Lower leg skin (tissue), 4 donors: ENCODE measurements at regions not wholly inside any gene's neighbourhood (a gene's known extent, or its start where the extent isn't known, plus 50 kb on each side); places are given as distances from the start of the nearest gene placed in this dataset.

Experiments used
- DNase-seq, 2 donors: peaks; one replicate each; pipeline ENCODE4 v3.0.0-alpha.2; 2019; ENCODE audit warnings: low spot score in 2 of 2
- H3K4me3 ChIP-seq: fragments of 200-600 bp; sonication (generic); 2 replicates; pipeline ENCODE4 v1.5.1; 2017; ENCODE audit warnings: mild to moderate bottlenecking, low read depth; ENCODE audit not compliant: poor library complexity, severe bottlenecking
- POLR2A ChIP-seq, 2 donors: fragments of 450-650 bp; IDR thresholded peaks; one replicate each; pipeline ENCODE4 v1.6.1; 2016 to 2017; ENCODE audit warnings: antibody characterized with exemption in 2 of 2, mild to moderate bottlenecking in 1 of 2, moderate library complexity in 1 of 2
- WGBS, 2 donors: methylation state at CpG; one replicate each; pipeline ENCODE4 v1.1.5; 2018; 5-methylcytosine and 5-hydroxymethylcytosine counted together
- intact Hi-C: fragments of 100-400 bp; cut with DNase I; formaldehyde crosslinking; loops from one replicate; pipeline ENCODE4 v1.15.0; 2023; ENCODE audit warnings: low total_unique reads
- TF ChIP-seq, protein P1 (sequence below), 3 donors: fragments of 450-650 bp; IDR thresholded peaks; one replicate each; pipeline ENCODE4 v1.5.1; 2016; ENCODE audit warnings: antibody characterized with exemption in 3 of 3, mild to moderate bottlenecking in 3 of 3, moderate library complexity in 2 of 3

DNA sequence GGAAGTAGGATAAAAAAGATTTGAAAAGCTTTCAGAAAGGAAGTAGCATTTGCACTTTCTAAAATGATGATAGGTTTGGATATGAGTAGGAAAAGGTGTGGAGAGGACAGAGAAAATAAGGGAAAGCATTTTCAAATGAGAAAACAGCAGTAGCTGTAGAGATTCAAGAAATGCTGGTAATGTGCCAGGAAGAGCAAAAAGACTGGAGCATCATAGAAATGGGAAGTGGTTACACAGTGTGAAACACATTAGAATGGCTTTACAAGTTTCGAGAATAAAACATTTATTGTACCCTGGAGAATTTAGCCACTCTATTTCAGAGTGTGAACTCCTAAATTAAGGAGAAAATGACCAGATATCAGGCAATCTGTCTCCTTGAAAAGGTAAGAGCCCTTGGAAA, 108.3 kb upstream of the CHL1 start:
- TF ChIP-seq, protein P1, sequence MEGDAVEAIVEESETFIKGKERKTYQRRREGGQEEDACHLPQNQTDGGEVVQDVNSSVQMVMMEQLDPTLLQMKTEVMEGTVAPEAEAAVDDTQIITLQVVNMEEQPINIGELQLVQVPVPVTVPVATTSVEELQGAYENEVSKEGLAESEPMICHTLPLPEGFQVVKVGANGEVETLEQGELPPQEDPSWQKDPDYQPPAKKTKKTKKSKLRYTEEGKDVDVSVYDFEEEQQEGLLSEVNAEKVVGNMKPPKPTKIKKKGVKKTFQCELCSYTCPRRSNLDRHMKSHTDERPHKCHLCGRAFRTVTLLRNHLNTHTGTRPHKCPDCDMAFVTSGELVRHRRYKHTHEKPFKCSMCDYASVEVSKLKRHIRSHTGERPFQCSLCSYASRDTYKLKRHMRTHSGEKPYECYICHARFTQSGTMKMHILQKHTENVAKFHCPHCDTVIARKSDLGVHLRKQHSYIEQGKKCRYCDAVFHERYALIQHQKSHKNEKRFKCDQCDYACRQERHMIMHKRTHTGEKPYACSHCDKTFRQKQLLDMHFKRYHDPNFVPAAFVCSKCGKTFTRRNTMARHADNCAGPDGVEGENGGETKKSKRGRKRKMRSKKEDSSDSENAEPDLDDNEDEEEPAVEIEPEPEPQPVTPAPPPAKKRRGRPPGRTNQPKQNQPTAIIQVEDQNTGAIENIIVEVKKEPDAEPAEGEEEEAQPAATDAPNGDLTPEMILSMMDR (IDR thresholded peaks at IDR 0.05): no peak
- TF ChIP-seq POLR2A (IDR thresholded peaks at IDR 0.05): no peak
- no peak for DNase-seq
- 42 to 53% methylated on average over 1 of the region's 1 CpG for WGBS, 2 donors
- no peak overlapping the region for H3K4me3 ChIP-seq
- intact Hi-C loops: no loop called here

DNA sequence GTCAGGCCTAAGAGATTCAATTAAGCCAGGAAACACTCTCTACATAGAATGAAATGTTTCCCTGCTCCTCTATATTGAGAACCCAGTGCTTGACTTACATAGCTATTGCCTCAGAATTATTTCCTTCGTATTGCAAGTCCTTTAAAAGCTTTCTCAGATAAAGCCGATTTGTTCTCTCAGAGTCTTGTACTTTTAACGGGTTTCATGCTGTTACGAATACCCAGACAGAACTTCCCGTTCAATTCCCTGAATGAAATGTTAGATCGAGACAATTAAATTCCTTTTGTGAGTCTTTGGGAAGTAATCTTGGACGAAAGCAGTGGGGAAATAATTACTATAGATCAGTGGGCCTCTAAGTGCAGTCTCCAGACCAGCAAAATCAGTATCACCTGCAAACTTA, 102.8 kb upstream of the CHL1 start:
- WGBS, 2 donors: 85 to 87% methylated on average over 7 of the region's 7 CpGs
- H3K4me3 ChIP-seq: no peak overlapping the region
- intact Hi-C loops: no loop called here
- DNase-seq: no peak
- TF ChIP-seq, protein P1 (IDR thresholded peaks at IDR 0.05): no peak
- TF ChIP-seq POLR2A (IDR thresholded peaks at IDR 0.05): no peak

DNA sequence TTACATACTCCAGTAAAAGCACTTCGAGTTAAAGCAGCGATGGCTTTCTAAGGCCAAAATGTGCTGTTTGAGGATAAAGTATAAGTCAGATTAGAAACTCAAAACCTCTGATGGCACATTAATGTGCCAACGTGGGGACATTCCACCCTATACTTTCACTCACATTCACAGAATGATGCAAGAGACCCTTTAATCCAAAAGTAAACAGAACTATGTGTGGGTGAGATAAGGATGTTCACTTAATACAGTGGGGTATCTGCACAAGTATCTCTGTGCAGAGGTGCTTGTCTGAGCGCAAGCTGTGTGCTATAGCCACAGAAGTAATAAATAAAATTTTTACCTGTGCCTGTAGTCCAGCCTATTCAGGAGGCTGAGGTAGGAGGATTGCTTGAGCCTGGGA, 100.3 kb upstream of the CHL1 start:
- no peak for DNase-seq
- no peak for TF ChIP-seq POLR2A (IDR thresholded peaks at IDR 0.05)
- H3K4me3 ChIP-seq: no peak overlapping the region
- intact Hi-C loops: no loop called here
- WGBS, 2 donors: 84 to 86% methylated on average over 4 of the region's 4 CpGs

DNA sequence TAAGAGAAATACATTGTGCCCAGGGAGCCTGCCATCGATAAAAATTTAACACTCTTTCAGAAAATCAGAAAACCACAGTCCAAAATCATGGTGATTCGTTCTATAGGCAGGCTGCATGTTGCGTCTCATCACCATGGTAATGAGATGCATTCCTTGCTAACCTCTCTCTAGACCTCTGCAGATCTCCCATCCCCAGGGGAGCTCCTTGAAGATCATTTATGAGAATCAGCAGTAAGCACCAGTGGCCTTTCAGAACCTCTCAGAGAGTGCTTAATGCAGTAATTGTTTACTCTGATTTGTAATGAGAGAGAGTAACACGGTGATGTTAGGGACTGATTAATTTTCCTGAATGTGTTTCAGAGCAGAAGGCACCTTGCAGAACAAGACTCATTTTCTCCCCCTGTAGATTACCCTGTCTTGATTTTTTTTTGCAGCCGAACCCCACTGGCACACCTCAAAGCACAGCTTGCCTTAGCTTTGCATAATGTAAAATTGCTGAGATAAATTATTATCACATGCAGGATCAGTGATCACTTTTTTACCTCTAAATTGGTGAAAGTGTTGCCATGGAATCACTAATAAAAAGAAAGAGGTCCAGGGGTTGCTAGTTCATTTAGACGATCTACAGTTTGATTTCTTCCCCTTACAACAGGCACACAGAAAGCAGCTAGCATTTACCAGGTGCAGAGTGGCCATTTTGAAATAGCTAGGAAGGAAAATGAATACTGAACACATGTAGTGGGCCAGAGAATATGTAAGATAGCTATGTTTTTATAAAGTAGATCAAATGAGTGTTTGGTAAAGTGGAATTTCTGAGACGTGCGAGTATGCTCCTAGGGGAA, 98.9 kb upstream of the CHL1 start:
- no peak for TF ChIP-seq POLR2A (IDR thresholded peaks at IDR 0.05)
- TF ChIP-seq, protein P1 (IDR thresholded peaks at IDR 0.05): no peak
- no peak for DNase-seq
- intact Hi-C loops: no loop called here
- WGBS, 2 donors: 71 to 72% methylated on average over 8 of the region's 8 CpGs
- no peak overlapping the region for H3K4me3 ChIP-seq

DNA sequence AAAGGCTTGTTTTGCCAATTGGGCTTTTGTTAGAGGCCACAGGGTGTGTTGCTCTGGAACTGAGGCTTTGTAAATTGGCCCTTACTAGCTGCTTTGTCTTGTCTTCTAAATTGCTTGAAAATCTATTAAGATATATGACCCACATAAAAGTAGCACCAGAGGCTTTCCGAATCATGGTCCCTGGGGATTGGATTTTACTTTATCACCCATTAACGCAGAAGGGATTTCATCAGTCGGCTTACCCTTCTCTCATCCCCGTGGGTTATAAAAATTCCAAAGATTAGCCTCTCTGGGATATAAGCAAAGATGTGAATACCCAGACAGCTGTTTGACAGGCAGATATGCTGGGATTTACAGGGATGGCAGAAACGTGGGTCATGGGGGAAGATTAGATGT, 98.3 kb upstream of the CHL1 start:
- no peak overlapping the region for H3K4me3 ChIP-seq
- DNase-seq: no peak
- intact Hi-C loops: no loop called here
- TF ChIP-seq, protein P1 (IDR thresholded peaks at IDR 0.05): no peak
- TF ChIP-seq POLR2A (IDR thresholded peaks at IDR 0.05): no peak
- whole genome bisulfite sequencing, 2 donors: 32 to 44% methylated on average over 5 of the region's 5 CpGs

DNA sequence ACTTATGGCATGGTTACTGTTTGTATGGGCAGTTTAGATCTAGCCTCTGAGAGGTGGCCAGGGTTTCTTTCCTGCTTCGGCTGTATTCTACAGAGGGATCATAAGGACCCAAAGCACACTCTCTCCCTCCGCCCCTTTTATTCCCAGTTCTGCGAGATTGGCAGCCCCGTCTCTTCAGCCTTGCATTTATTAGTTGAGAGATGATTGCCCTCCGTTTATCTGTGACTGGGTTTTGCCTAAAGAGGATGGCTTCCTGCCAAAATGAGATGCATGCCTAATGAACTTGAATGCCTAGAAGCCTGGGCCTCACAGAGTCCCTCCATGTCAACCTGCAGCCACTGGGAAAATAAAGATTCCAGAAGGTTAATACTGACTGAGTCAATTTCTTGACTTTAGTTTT, 97.1 kb upstream of the CHL1 start:
- no peak for TF ChIP-seq POLR2A (IDR thresholded peaks at IDR 0.05)
- TF ChIP-seq, protein P1 (IDR thresholded peaks at IDR 0.05): no peak
- no peak overlapping the region for H3K4me3 ChIP-seq
- 58 to 60% methylated on average over 5 of the region's 5 CpGs for WGBS, 2 donors
- intact Hi-C loops: no loop called here
- no peak for DNase-seq
